ENCODE measurements at regions not wholly inside any gene's neighbourhood (a gene's known extent, or its start where the extent isn't known, plus 50 kb on each side); places are given as distances from the start of the nearest gene placed in this dataset.

- no peaks in the 10 kb centered on the region for H3K36me3 ChIP-seq (ENCODE audit: control insufficient read depth, low read length)
- no peaks in the 10 kb centered on the region for H3K9me3 ChIP-seq (ENCODE audit: control insufficient read depth, insufficient read depth, low read length)
- H3K4me3 ChIP-seq (ENCODE audit: low read length) = no peak overlapping the region
- peaks cover 6% of the 10 kb centered on the region for H3K27me3 ChIP-seq (ENCODE audit: control insufficient read depth, low read length)
- H3F3A ChIP-seq (ENCODE audit: control insufficient read depth, insufficient read depth) = no peaks in the 10 kb centered on the region
- no peaks in the 10 kb centered on the region for H4K20me1 ChIP-seq (ENCODE audit: control insufficient read depth, insufficient read depth, low read depth, low read length)
- no peaks in the 10 kb centered on the region for H3K9me2 ChIP-seq (replicated peaks; ENCODE audit: control insufficient read depth, low read length)
- no peak for TF ChIP-seq EZH2phosphoT487 (IDR thresholded peaks at IDR 0.05; ENCODE audit: borderline replicate concordance, low read length)
- TF ChIP-seq CTCF (IDR thresholded peaks at IDR 0.05; ENCODE audit: low read depth, low read length, poor library complexity, severe bottlenecking) = no peak
- no peaks in the 10 kb centered on the region for H3K4me1 ChIP-seq (ENCODE audit: control insufficient read depth, low read length)
- H3K79me2 ChIP-seq (ENCODE audit: control insufficient read depth, low read length) = no peaks in the 10 kb centered on the region
- no peak overlapping the region for H3K4me2 ChIP-seq (ENCODE audit: low read length)
- no peak overlapping the region for H3K27ac ChIP-seq (ENCODE audit: low read depth, low read length)
These were observed 81.9 kb upstream of the AUTS2 start for GRCh38 chr7:69516238-69516820.

- no peak overlapping the region for H3K4me3 ChIP-seq (ENCODE audit: low read length)
- no peak for TF ChIP-seq CTCF (IDR thresholded peaks at IDR 0.05; ENCODE audit: low read depth, low read length, poor library complexity, severe bottlenecking)
- TF ChIP-seq EZH2phosphoT487 (IDR thresholded peaks at IDR 0.05; ENCODE audit: borderline replicate concordance, low read length) = no peak
- H4K20me1 ChIP-seq (ENCODE audit: control insufficient read depth, insufficient read depth, low read depth, low read length) = no peaks in the 10 kb centered on the region
These were observed 80.1 kb upstream of the AUTS2 start for GRCh38 chr7:69517985-69518704.

GRCh38 chr7:69518705-69519077, 79.6 kb upstream of the AUTS2 start:
- no peaks in the 10 kb centered on the region for H3K9me2 ChIP-seq (replicated peaks; ENCODE audit: control insufficient read depth, low read length)
- TF ChIP-seq CTCF (IDR thresholded peaks at IDR 0.05; ENCODE audit: low read depth, low read length, poor library complexity, severe bottlenecking) = no peak
- no peak for TF ChIP-seq EZH2phosphoT487 (IDR thresholded peaks at IDR 0.05; ENCODE audit: borderline replicate concordance, low read length)
- no peak overlapping the region for H3K27ac ChIP-seq (ENCODE audit: low read depth, low read length)
- no peaks in the 10 kb centered on the region for H4K20me1 ChIP-seq (ENCODE audit: control insufficient read depth, insufficient read depth, low read depth, low read length)
- H3K27me3 ChIP-seq (ENCODE audit: control insufficient read depth, low read length) = peaks cover 12% of the 10 kb centered on the region
- no peaks in the 10 kb centered on the region for H3K79me2 ChIP-seq (ENCODE audit: control insufficient read depth, low read length)
- no peak overlapping the region for H3K4me3 ChIP-seq (ENCODE audit: low read length)
- H3K36me3 ChIP-seq (ENCODE audit: control insufficient read depth, low read length) = no peaks in the 10 kb centered on the region
- H3K4me2 ChIP-seq (ENCODE audit: low read length) = no peak overlapping the region
- no peaks in the 10 kb centered on the region for H3K4me1 ChIP-seq (ENCODE audit: control insufficient read depth, low read length)
- H3K9me3 ChIP-seq (ENCODE audit: control insufficient read depth, insufficient read depth, low read length) = no peaks in the 10 kb centered on the region
- H3F3A ChIP-seq (ENCODE audit: control insufficient read depth, insufficient read depth) = no peaks in the 10 kb centered on the region

More at GRCh38 chr7:69517985-69518704, 80.1 kb upstream of the AUTS2 start:
- Histone ChIP-seq H3K27me3 (ENCODE audit: control insufficient read depth, low read length) (peaks cover 12% of the 10 kb centered on the region), H3K9me2 (replicated peaks; ENCODE audit: control insufficient read depth, low read length) (no peaks in the 10 kb centered on the region), H3F3A (ENCODE audit: control insufficient read depth, insufficient read depth) (no peaks in the 10 kb centered on the region), H3K4me1 (ENCODE audit: control insufficient read depth, low read length) (no peaks in the 10 kb centered on the region), H3K79me2 (ENCODE audit: control insufficient read depth, low read length) (no peaks in the 10 kb centered on the region), H3K36me3 (ENCODE audit: control insufficient read depth, low read length) (no peaks in the 10 kb centered on the region), H3K9me3 (ENCODE audit: control insufficient read depth, insufficient read depth, low read length) (no peaks in the 10 kb centered on the region), H3K27ac (ENCODE audit: low read depth, low read length) (no peak overlapping the region), H3K4me2 (ENCODE audit: low read length) (no peak overlapping the region)

All from DOHH2 (cell line).